Astrocyte (in vitro differentiated cells and primary cell): ENCODE measurements at regions not wholly inside any gene's neighbourhood (a gene's known extent, or its start where the extent isn't known, plus 50 kb on each side); places are given as distances from the start of the nearest gene placed in this dataset.

Source experiments
- DNase-seq: peaks from one replicate; pipeline ENCODE4 v3.0.0-alpha.2; 2010; ENCODE audit warnings: low read depth
- FAIRE-seq: peaks from 2 replicates; lab custom pipeline; 2011; peaks lifted over from hg19 to GRCh38; lab: Jason Lieb, UNC
- H2AFZ ChIP-seq: 2 replicates; pipeline ENCODE4 v1.6.0; 2012; ENCODE audit warnings: low read depth, low read length, inconsistent platforms
- H3K27ac ChIP-seq: 2 replicates; pipeline ENCODE4 v1.5.1; 2011; ENCODE audit warnings: low read depth, low read length, inconsistent platforms
- H3K27me3 ChIP-seq: 2 replicates; pipeline ENCODE4 v1.6.0; 2011; ENCODE audit warnings: low read length, inconsistent platforms; ENCODE audit not compliant: insufficient read depth
- H3K36me3 ChIP-seq: 2 replicates; pipeline ENCODE4 v1.5.1; 2011; ENCODE audit warnings: low read length, inconsistent platforms; ENCODE audit not compliant: insufficient read depth
- H3K4me1 ChIP-seq: 2 replicates; pipeline ENCODE4 v1.5.1; 2011; ENCODE audit warnings: low read length, inconsistent platforms; ENCODE audit not compliant: insufficient read depth
- H3K4me2 ChIP-seq: 2 replicates; pipeline ENCODE4 v1.6.0; 2012; ENCODE audit warnings: low read length, inconsistent platforms
- H3K4me3 ChIP-seq: 2 replicates; pipeline ENCODE4 v1.5.1; 2011; ENCODE audit warnings: low read depth, mild to moderate bottlenecking, low read length, inconsistent platforms; ENCODE audit not compliant: insufficient read depth
- H3K79me2 ChIP-seq: 2 replicates; pipeline ENCODE4 v1.6.0; 2012; ENCODE audit warnings: mild to moderate bottlenecking, low read length, inconsistent platforms; ENCODE audit not compliant: insufficient read depth
- H3K9ac ChIP-seq: 2 replicates; pipeline ENCODE4 v1.6.0; 2012; ENCODE audit warnings: mild to moderate bottlenecking, low read length, inconsistent platforms
- H3K9me3 ChIP-seq: 2 replicates; pipeline ENCODE4 v1.5.1; 2012; ENCODE audit warnings: low read depth, mild to moderate bottlenecking, low read length, inconsistent platforms; ENCODE audit not compliant: insufficient read depth
- H4K20me1 ChIP-seq: 2 replicates; pipeline ENCODE4 v1.6.0; 2012; ENCODE audit warnings: low read length, inconsistent platforms; ENCODE audit not compliant: insufficient read depth
- H3K27ac Mint-ChIP-seq: one replicate; pipeline ENCODE4 v1.8.0; 2021; ENCODE audit warnings: mild to moderate bottlenecking, mixed read lengths; ENCODE audit not compliant: unreplicated experiment
- H3K27me3 Mint-ChIP-seq: one replicate; pipeline ENCODE4 v1.8.0; 2021; ENCODE audit warnings: low read depth, mixed read lengths; ENCODE audit not compliant: unreplicated experiment
- H3K36me3 Mint-ChIP-seq: one replicate; pipeline ENCODE4 v1.8.0; 2021; ENCODE audit warnings: low read depth, mixed read lengths; ENCODE audit not compliant: unreplicated experiment
- H3K4me1 Mint-ChIP-seq: one replicate; pipeline ENCODE4 v1.8.0; 2021; ENCODE audit warnings: low read depth, mixed read lengths; ENCODE audit not compliant: unreplicated experiment
- H3K4me3 Mint-ChIP-seq: one replicate; pipeline ENCODE4 v1.8.0; 2021; ENCODE audit warnings: mild to moderate bottlenecking, moderate library complexity, mixed read lengths; ENCODE audit not compliant: unreplicated experiment
- H3K9me3 Mint-ChIP-seq: one replicate; pipeline ENCODE4 v1.8.0; 2021; ENCODE audit warnings: mild to moderate bottlenecking, mixed read lengths; ENCODE audit not compliant: unreplicated experiment
- EZH2 ChIP-seq: IDR thresholded peaks from 2 replicates; pipeline ENCODE4 v1.6.1; 2012; ENCODE audit warnings: mild to moderate bottlenecking, low read length, inconsistent platforms; ENCODE audit not compliant: insufficient read depth
- TF ChIP-seq, protein P1 (sequence below): IDR thresholded peaks from 2 replicates; pipeline ENCODE4 v1.5.1; 2011; ENCODE audit warnings: low read depth, mild to moderate bottlenecking, inconsistent platforms, low read length, moderate library complexity; ENCODE audit not compliant: insufficient read depth

DNA sequence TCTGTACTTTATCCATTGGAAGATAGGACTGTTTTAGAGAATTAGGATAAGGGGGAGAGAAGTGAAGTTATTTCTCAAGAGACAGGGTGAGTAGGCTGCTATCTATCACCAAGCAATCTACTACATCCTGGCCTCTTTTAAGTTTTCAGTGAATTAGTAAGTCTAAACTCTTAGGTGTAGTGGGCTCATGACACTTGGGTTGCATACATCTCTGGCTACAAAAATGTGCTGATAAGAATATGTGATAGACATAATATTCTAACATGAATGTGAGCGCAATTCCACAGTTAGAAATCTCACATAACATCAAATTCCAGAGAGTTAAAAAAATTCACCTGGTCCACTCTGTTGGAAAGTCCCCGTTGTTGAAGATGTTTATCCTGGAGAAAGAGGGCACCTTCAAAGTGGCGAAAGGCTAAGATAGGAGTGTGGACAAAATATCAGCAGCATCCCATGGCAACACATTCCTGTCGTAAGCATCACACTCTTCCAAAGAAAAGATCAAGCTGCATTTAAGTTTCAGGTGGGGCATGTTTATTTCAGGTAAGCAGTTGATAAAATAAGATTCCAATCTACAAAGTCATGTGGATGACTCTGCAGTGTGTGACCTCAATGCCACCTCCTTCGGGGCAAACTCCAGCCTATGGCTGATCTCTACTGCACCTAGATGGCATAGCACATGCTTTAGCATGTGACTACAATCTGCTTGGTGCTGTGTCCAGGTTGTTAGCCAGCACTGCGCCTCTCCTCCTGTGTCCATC is 111.7 kb upstream of the NEDD9 start:
- FAIRE-seq (no peak), DNase-seq (no peak)
- Mint-ChIP-seq H3K4me1 (no peaks in the 10 kb centered on the region), H3K4me3 (no peak overlapping the region), H3K27ac (no peak overlapping the region), H3K36me3 (no peaks in the 10 kb centered on the region), H3K27me3 (peaks cover 11% of the 10 kb centered on the region), H3K9me3 (peaks cover 4% of the 10 kb centered on the region)
- no peak for TF ChIP-seq EZH2
- TF ChIP-seq, protein P1, sequence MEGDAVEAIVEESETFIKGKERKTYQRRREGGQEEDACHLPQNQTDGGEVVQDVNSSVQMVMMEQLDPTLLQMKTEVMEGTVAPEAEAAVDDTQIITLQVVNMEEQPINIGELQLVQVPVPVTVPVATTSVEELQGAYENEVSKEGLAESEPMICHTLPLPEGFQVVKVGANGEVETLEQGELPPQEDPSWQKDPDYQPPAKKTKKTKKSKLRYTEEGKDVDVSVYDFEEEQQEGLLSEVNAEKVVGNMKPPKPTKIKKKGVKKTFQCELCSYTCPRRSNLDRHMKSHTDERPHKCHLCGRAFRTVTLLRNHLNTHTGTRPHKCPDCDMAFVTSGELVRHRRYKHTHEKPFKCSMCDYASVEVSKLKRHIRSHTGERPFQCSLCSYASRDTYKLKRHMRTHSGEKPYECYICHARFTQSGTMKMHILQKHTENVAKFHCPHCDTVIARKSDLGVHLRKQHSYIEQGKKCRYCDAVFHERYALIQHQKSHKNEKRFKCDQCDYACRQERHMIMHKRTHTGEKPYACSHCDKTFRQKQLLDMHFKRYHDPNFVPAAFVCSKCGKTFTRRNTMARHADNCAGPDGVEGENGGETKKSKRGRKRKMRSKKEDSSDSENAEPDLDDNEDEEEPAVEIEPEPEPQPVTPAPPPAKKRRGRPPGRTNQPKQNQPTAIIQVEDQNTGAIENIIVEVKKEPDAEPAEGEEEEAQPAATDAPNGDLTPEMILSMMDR, result no peak
- Histone ChIP-seq H3K9ac (no peak overlapping the region), H3K27me3 (no peaks in the 10 kb centered on the region), H2AFZ (no peak overlapping the region), H3K4me1 (no peaks in the 10 kb centered on the region), H3K4me2 (no peak overlapping the region), H3K4me3 (no peak overlapping the region), H4K20me1 (no peaks in the 10 kb centered on the region), H3K79me2 (no peaks in the 10 kb centered on the region), H3K9me3 (no peaks in the 10 kb centered on the region), H3K27ac (no peak overlapping the region), H3K36me3 (no peaks in the 10 kb centered on the region)

DNA sequence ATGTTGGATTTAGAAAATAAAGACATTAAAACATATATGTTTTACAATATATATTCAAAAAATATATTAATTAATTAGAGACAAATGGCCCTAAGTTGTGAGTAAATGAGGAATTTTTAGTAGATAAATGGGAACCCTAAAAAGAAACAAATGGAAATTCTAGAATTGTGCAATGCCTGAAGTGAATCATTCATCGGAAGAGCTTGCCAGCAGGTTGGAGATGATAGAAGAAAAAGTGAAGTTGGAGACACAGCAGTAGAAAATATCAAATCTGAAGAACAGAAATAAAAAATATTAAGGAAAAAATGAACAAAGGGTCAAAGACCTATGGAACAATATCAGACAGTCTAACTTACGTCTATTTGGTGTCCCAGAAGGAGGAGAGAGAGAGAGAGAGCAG is 109.4 kb upstream of the NEDD9 start:
- H3K9me3 ChIP-seq, result no peaks in the 10 kb centered on the region
- no peak overlapping the region for H3K27ac ChIP-seq
- no peaks in the 10 kb centered on the region for H4K20me1 ChIP-seq
- Mint-ChIP-seq H3K27ac (no peak overlapping the region), H3K4me3 (no peak overlapping the region), H3K4me1 (no peaks in the 10 kb centered on the region), H3K36me3 (no peaks in the 10 kb centered on the region), H3K27me3 (peaks cover 10% of the 10 kb centered on the region), H3K9me3 (peaks cover 4% of the 10 kb centered on the region)
- H3K4me1 ChIP-seq, result no peaks in the 10 kb centered on the region
- no peak overlapping the region for H3K9ac ChIP-seq
- no peak overlapping the region for H2AFZ ChIP-seq
- TF ChIP-seq, protein P1, result no peak
- TF ChIP-seq EZH2, result no peak
- FAIRE-seq (no peak), DNase-seq (peak; percentile 41)
- no peak overlapping the region for H3K4me3 ChIP-seq
- H3K79me2 ChIP-seq, result no peaks in the 10 kb centered on the region
- H3K36me3 ChIP-seq, result no peaks in the 10 kb centered on the region
- no peaks in the 10 kb centered on the region for H3K27me3 ChIP-seq
- no peak overlapping the region for H3K4me2 ChIP-seq

DNA sequence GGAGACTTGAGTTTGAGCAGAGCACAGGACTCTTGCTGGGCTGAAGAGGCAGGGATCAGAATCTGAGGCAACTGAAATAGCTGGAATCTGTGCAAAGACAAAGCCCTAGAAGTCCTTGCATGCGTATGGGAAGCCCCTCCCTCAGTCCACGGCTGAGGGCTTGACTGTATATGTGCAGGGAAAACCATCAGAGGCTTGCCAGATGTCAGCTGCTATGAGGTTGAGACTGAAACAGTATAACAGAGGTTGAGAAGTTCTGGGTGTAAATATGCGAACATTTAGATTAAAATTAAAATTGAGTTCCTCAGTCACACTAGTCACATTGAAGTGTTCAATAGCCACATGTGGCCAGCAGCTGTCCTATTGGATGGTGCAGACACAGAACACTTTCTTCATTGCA is 108.8 kb upstream of the NEDD9 start:
- H2AFZ ChIP-seq, result no peak overlapping the region
- no peaks in the 10 kb centered on the region for H4K20me1 ChIP-seq
- H3K9me3 ChIP-seq, result no peaks in the 10 kb centered on the region
- H3K27ac ChIP-seq, result no peak overlapping the region
- Mint-ChIP-seq H3K4me1 (no peaks in the 10 kb centered on the region), H3K9me3 (peaks cover 4% of the 10 kb centered on the region), H3K4me3 (no peak overlapping the region), H3K27ac (no peak overlapping the region), H3K27me3 (peaks cover 10% of the 10 kb centered on the region), H3K36me3 (no peaks in the 10 kb centered on the region)
- H3K4me1 ChIP-seq, result no peaks in the 10 kb centered on the region
- DNase-seq (no peak), FAIRE-seq (no peak)
- H3K79me2 ChIP-seq, result no peaks in the 10 kb centered on the region
- H3K27me3 ChIP-seq, result no peaks in the 10 kb centered on the region
- H3K4me2 ChIP-seq, result no peak overlapping the region
- H3K4me3 ChIP-seq, result no peak overlapping the region
- TF ChIP-seq, protein P1, result no peak
- no peak for TF ChIP-seq EZH2
- H3K9ac ChIP-seq, result no peak overlapping the region
- H3K36me3 ChIP-seq, result no peaks in the 10 kb centered on the region
